ENCODE measurements at regions not wholly inside any gene's neighbourhood (a gene's known extent, or its start where the extent isn't known, plus 50 kb on each side); places are given as distances from the start of the nearest gene placed in this dataset.

DNA sequence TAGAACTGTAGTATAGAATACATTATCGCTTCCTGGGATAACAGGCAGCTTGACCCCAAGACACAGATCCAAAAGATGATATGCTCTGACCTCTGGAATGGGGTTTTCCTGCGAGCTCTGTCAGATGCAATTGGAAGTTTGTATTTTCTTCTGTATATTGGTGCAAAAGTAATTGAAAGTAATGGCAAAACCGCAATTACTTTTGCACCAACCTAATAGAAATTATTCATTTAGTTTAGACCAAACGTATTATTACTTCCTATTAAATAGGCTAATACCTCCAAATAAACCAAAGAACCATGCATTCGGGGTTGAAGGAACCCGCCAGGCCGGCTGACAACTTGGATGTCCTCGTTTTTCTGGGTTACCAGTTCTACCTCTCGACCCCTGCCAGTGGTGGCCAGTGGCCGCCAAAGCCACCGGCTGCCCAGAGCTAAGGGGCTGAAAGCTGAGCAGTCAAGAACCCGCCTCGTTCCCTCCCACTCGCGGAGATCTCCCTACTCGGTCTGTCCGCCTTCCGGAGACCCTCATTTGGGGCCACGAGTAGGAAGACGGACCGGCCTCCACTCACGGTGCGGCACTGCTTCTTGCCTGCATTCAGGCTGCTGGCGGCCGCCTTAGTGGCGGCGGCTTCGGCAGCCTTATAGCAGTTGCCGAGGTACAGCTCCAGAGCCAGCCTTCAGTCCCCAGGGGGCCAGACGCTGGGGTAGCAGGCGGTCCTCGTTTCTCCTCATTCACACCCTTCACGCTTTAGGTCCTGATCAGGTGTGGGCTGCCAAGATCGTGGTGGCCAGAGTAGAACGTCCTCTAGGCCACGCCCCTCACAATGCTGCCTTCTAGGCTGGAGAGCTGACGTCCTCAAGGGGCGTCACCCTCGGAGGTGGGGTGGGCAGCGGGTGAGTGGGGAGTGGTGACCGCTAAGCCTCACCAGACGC, 121.9 kb downstream of the RBMX2 start (continued):
- no peak for TF ChIP-seq CEBPB (IDR thresholded peaks at IDR 0.05; ENCODE audit: low read depth, low read length)
